ENCODE measurements at regions not wholly inside any gene's neighbourhood (a gene's known extent, or its start where the extent isn't known, plus 50 kb on each side); places are given as distances from the start of the nearest gene placed in this dataset.
"Not testable (repeated sequence)": the region's sequence is repeated elsewhere in the genome, so short reads cannot be mapped to it uniquely, and the experiment has no call there.

GRCh38 chr4:102397056-102397455 is 51.8 kb upstream of the SLC39A8 start:
- not testable (repeated sequence) for H3K4me1 ChIP-seq (ENCODE audit: control insufficient read depth, insufficient read depth, low read length); H3K36me3 ChIP-seq (ENCODE audit: control insufficient read depth, insufficient read depth, low read length); H3K27me3 ChIP-seq (ENCODE audit: control insufficient read depth, insufficient read depth, low read length); H3K9ac ChIP-seq (ENCODE audit: low read depth, low read length); H3K4me3 ChIP-seq (ENCODE audit: low read depth, low read length); H3K9me3 ChIP-seq (ENCODE audit: control insufficient read depth, insufficient read depth, low read length); H3K27ac ChIP-seq (ENCODE audit: low read depth, low read length)

DNA sequence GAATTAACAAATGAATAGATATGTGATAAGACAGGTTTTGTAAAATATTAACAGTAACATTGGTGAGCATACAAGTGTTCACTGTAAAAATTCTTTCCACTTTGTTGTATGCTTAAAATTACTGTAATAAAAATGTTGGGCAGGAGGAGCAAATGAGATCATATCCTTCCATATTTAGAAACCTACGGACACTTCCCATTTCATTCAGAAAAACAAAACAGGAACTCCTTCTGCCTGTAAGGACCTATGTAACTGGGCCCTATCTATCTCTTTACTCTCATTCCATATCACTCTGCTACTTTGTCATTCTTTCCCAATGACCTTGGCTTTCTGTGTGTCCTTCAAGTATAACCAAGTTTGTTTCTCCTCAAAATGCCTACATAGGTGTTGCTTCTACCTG is 53.7 kb upstream of the SLC39A8 start:
- Histone ChIP-seq H3K36me3 (ENCODE audit: control insufficient read depth, insufficient read depth, low read length) (no peaks in the 10 kb centered on the region), H3K4me3 (ENCODE audit: low read depth, low read length) (no peak overlapping the region), H3K9ac (ENCODE audit: low read depth, low read length) (no peak overlapping the region), H3K4me1 (ENCODE audit: control insufficient read depth, insufficient read depth, low read length) (no peaks in the 10 kb centered on the region), H3K27me3 (ENCODE audit: control insufficient read depth, insufficient read depth, low read length) (no peaks in the 10 kb centered on the region), H3K9me3 (ENCODE audit: control insufficient read depth, insufficient read depth, low read length) (no peaks in the 10 kb centered on the region), H3K27ac (ENCODE audit: low read depth, low read length) (no peak overlapping the region)

DNA sequence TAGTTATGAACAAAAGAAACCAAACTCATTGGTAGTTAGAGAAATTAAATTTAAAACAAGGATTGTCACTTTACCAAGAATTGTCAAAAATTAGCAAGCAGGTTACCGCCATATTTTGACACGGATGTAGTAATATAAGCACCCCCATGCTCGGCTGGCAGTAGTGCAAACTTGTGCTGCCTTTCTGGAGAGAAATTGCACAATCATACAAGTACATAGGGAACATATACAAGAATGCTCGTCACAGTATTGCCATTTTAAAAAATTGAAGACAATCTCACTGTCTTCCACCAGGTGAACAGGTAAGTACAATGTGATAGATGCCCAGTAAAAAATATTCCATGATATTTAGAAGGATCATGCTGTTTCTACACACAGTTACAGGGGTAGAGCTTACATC is 55.6 kb upstream of the SLC39A8 start:
- no peaks in the 10 kb centered on the region for H3K36me3 ChIP-seq (ENCODE audit: control insufficient read depth, insufficient read depth, low read length)
- H3K4me3 ChIP-seq (ENCODE audit: low read depth, low read length), result no peak overlapping the region
- no peaks in the 10 kb centered on the region for H3K9me3 ChIP-seq (ENCODE audit: control insufficient read depth, insufficient read depth, low read length)
- no peak overlapping the region for H3K9ac ChIP-seq (ENCODE audit: low read depth, low read length)
- no peak overlapping the region for H3K27ac ChIP-seq (ENCODE audit: low read depth, low read length)
- H3K27me3 ChIP-seq (ENCODE audit: control insufficient read depth, insufficient read depth, low read length), result no peaks in the 10 kb centered on the region
- no peaks in the 10 kb centered on the region for H3K4me1 ChIP-seq (ENCODE audit: control insufficient read depth, insufficient read depth, low read length)

DNA sequence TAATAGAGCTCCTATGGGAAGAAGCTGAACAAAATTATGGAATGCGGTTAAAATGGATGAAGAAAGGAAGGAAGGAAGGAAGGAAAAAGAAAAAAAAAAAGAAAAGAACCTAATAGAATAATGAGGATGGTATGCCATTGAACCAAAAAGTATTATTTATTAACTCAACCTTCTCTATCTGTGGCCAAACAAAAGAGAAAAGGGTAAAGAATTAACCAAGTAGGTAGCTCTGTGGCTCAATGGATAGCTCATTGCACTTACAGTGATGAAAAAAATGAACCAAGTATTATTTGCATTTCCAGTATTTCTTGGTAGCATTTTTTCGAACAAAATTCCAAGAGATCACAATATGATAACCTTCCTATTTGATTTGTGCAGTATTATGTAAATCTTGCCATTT is 56.9 kb upstream of the SLC39A8 start:
- no peak overlapping the region for H3K4me3 ChIP-seq (ENCODE audit: low read depth, low read length)
- H3K9me3 ChIP-seq (ENCODE audit: control insufficient read depth, insufficient read depth, low read length), result no peaks in the 10 kb centered on the region
- no peaks in the 10 kb centered on the region for H3K27me3 ChIP-seq (ENCODE audit: control insufficient read depth, insufficient read depth, low read length)
- no peak overlapping the region for H3K9ac ChIP-seq (ENCODE audit: low read depth, low read length)
- no peaks in the 10 kb centered on the region for H3K4me1 ChIP-seq (ENCODE audit: control insufficient read depth, insufficient read depth, low read length)
- H3K36me3 ChIP-seq (ENCODE audit: control insufficient read depth, insufficient read depth, low read length), result no peaks in the 10 kb centered on the region
- H3K27ac ChIP-seq (ENCODE audit: low read depth, low read length), result no peak overlapping the region

GRCh38 chr4:102403116-102403515 is 57.8 kb upstream of the SLC39A8 start:
- no peaks in the 10 kb centered on the region for H3K4me1 ChIP-seq (ENCODE audit: control insufficient read depth, insufficient read depth, low read length)

DNA sequence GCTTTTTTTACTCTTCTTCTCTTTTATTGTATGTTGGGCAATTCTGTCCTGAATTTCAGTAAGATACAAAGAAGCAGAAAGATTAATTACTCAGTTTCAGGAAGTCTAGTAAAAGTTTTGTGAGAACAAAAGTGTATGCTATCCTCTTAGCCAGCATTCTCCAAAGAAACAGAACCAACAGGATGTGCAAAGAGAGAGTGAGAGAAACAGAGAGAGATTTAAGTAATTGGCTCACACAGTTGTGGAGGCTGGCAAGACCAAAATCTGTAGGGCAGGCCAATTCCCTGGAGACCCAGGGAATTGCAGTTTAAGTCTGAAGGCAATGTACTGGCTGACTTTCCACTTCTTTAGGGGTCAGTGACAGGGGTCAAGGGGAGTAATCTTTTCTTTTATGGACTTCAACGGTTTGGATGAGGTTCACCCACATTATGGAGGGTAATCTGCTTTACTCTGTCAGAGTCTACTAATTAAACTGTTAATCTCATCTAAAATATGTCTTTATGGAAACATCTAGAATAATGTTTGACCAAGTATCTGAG is 59.2 kb upstream of the SLC39A8 start:
- Histone ChIP-seq H3K9me3 (ENCODE audit: control insufficient read depth, insufficient read depth, low read length) (no peaks in the 10 kb centered on the region), H3K27ac (ENCODE audit: low read depth, low read length) (no peak overlapping the region), H3K36me3 (ENCODE audit: control insufficient read depth, insufficient read depth, low read length) (no peaks in the 10 kb centered on the region), H3K4me3 (ENCODE audit: low read depth, low read length) (no peak overlapping the region), H3K9ac (ENCODE audit: low read depth, low read length) (no peak overlapping the region), H3K4me1 (ENCODE audit: control insufficient read depth, insufficient read depth, low read length) (no peaks in the 10 kb centered on the region), H3K27me3 (ENCODE audit: control insufficient read depth, insufficient read depth, low read length) (no peaks in the 10 kb centered on the region)

More at GRCh38 chr4:102403116-102403515, 57.8 kb upstream of the SLC39A8 start:
- no peaks in the 10 kb centered on the region for H3K9me3 ChIP-seq (ENCODE audit: control insufficient read depth, insufficient read depth, low read length)
- no peaks in the 10 kb centered on the region for H3K36me3 ChIP-seq (ENCODE audit: control insufficient read depth, insufficient read depth, low read length)
- no peak overlapping the region for H3K4me3 ChIP-seq (ENCODE audit: low read depth, low read length)
- H3K27ac ChIP-seq (ENCODE audit: low read depth, low read length), result no peak overlapping the region
- H3K27me3 ChIP-seq (ENCODE audit: control insufficient read depth, insufficient read depth, low read length), result no peaks in the 10 kb centered on the region
- no peak overlapping the region for H3K9ac ChIP-seq (ENCODE audit: low read depth, low read length)

DNA sequence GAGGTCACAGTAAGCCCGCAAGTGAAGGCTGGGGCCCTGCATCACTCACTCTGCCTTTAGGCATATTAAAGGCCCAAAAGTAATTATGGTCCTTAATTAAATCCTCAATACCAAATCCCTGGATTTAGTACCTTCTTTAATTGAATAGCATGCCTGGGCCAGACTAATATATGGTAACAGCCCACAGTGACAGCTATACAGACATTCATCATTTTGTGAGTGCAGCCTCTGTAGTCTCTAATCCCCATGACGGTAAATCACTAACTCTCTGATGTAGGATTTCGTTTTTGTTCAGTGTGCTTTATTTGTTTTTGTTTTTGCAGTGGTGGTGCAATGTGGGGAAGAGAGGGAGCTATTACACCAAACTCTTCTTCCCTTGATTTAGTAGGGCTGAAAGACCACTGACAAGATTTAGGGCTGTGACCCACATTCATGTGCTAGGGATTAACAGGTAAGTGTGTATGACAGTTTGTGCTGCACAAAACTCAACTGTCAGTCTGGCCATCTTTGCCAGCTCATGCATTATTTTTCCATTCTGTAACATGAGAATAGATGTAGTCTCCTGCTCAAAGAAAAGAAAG is 60.6 kb upstream of the SLC39A8 start:
- Histone ChIP-seq H3K27me3 (ENCODE audit: control insufficient read depth, insufficient read depth, low read length) (no peaks in the 10 kb centered on the region), H3K27ac (ENCODE audit: low read depth, low read length) (no peak overlapping the region), H3K4me3 (ENCODE audit: low read depth, low read length) (no peak overlapping the region), H3K9ac (ENCODE audit: low read depth, low read length) (no peak overlapping the region), H3K9me3 (ENCODE audit: control insufficient read depth, insufficient read depth, low read length) (no peaks in the 10 kb centered on the region), H3K36me3 (ENCODE audit: control insufficient read depth, insufficient read depth, low read length) (no peaks in the 10 kb centered on the region), H3K4me1 (ENCODE audit: control insufficient read depth, insufficient read depth, low read length) (no peaks in the 10 kb centered on the region)

- H3K36me3 ChIP-seq (ENCODE audit: control insufficient read depth, insufficient read depth, low read length); H3K4me1 ChIP-seq (ENCODE audit: control insufficient read depth, insufficient read depth, low read length); H3K27ac ChIP-seq (ENCODE audit: low read depth, low read length); H3K9ac ChIP-seq (ENCODE audit: low read depth, low read length); H3K4me3 ChIP-seq (ENCODE audit: low read depth, low read length); H3K27me3 ChIP-seq (ENCODE audit: control insufficient read depth, insufficient read depth, low read length); H3K9me3 ChIP-seq (ENCODE audit: control insufficient read depth, insufficient read depth, low read length): not testable (repeated sequence)
These were observed 65.6 kb upstream of the SLC39A8 start for GRCh38 chr4:102410884-102411283.

DNA sequence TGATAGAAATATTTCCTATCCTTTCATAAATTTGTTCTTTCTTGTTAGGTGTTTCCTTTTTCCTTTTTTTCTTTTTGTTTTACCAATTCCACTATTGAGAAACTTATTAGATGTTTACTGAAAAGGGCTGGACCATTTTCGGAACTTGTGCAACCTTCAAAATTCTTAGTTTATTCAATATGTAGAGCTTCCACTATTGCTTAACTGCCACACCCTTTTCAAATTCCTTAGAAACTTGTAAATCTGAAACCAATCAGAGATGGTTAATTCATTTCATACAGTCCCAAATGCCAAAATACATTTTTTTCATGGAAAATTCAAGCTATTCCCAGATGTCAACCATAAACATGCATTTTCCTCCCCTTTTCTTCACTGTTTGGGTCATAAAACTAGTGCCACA is 66.1 kb upstream of the SLC39A8 start:
- Histone ChIP-seq H3K4me1 (ENCODE audit: control insufficient read depth, insufficient read depth, low read length) (peaks cover 2% of the 10 kb centered on the region; the same call in 1 of the 2 replicates), H3K27me3 (ENCODE audit: control insufficient read depth, insufficient read depth, low read length) (no peaks in the 10 kb centered on the region), H3K27ac (ENCODE audit: low read depth, low read length) (no peak overlapping the region), H3K4me3 (ENCODE audit: low read depth, low read length) (no peak overlapping the region), H3K9ac (ENCODE audit: low read depth, low read length) (no peak overlapping the region), H3K9me3 (ENCODE audit: control insufficient read depth, insufficient read depth, low read length) (no peaks in the 10 kb centered on the region), H3K36me3 (ENCODE audit: control insufficient read depth, insufficient read depth, low read length) (no peaks in the 10 kb centered on the region)

DNA sequence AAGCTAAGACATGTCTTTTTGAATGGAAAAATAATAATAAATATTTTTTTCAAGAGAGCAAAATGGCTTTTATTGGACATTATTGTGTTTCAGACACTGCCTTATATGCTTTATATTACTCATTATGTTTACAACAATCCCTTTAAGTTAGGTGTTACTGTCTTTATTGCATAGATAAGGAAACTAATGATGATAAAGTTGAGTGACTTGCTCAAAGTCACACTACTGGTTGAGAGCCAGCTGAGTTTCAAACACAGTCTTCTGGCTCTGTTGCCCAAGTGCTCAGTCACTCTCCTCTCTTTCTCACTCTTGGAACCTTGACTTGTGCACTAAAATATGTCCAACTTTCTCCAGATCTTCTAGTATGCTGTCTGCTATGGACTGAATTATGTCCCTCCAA is 71.5 kb upstream of the SLC39A8 start:
- Histone ChIP-seq H3K27me3 (ENCODE audit: control insufficient read depth, insufficient read depth, low read length) (no peaks in the 10 kb centered on the region), H3K36me3 (ENCODE audit: control insufficient read depth, insufficient read depth, low read length) (no peaks in the 10 kb centered on the region), H3K9ac (ENCODE audit: low read depth, low read length) (no peak overlapping the region), H3K4me1 (ENCODE audit: control insufficient read depth, insufficient read depth, low read length) (peaks cover 4% of the 10 kb centered on the region; the same call in 1 of the 2 replicates), H3K27ac (ENCODE audit: low read depth, low read length) (no peak overlapping the region), H3K9me3 (ENCODE audit: control insufficient read depth, insufficient read depth, low read length) (no peaks in the 10 kb centered on the region), H3K4me3 (ENCODE audit: low read depth, low read length) (no peak overlapping the region)

GRCh38 chr4:102420563-102421398 is 75.5 kb upstream of the SLC39A8 start:
- no peaks in the 10 kb centered on the region for H3K36me3 ChIP-seq (ENCODE audit: control insufficient read depth, insufficient read depth, low read length)
- no peaks in the 10 kb centered on the region for H3K9me3 ChIP-seq (ENCODE audit: control insufficient read depth, insufficient read depth, low read length)
- H3K27ac ChIP-seq (ENCODE audit: low read depth, low read length), result no peak overlapping the region
- H3K4me1 ChIP-seq (ENCODE audit: control insufficient read depth, insufficient read depth, low read length), result peaks cover 4% of the 10 kb centered on the region; the same call in 1 of the 2 replicates
- H3K4me3 ChIP-seq (ENCODE audit: low read depth, low read length), result no peak overlapping the region
- no peak overlapping the region for H3K9ac ChIP-seq (ENCODE audit: low read depth, low read length)
- H3K27me3 ChIP-seq (ENCODE audit: control insufficient read depth, insufficient read depth, low read length), result no peaks in the 10 kb centered on the region
